B cell (primary cell): ENCODE measurements at regions not wholly inside any gene's neighbourhood (a gene's known extent, or its start where the extent isn't known, plus 50 kb on each side); places are given as distances from the start of the nearest gene placed in this dataset.

Experiments
- CTCF ChIP-seq: fragments of 200-600 bp; IDR thresholded peaks from one replicate; pipeline ENCODE4 v1.8.0; 2022; ENCODE audit warnings: antibody characterized with exemption, mild to moderate bottlenecking
- EZH2 ChIP-seq: IDR thresholded peaks from 2 replicates; pipeline ENCODE4 v1.6.1; 2012; ENCODE audit warnings: borderline replicate concordance, low read depth, mild to moderate bottlenecking, moderate library complexity, low read length; ENCODE audit not compliant: insufficient read depth, poor library complexity, severe bottlenecking

GRCh38 chr9:103839197-103839596 lies 254.9 kb upstream of the SMC2 start:
- TF ChIP-seq EZH2 (no peak), CTCF (no peak)
